Tibial artery (tissue), 4 donors: ENCODE measurements at regions not wholly inside any gene's neighbourhood (a gene's known extent, or its start where the extent isn't known, plus 50 kb on each side); places are given as distances from the start of the nearest gene placed in this dataset.
A peak's percentile ranks its signal among the peaks of the same experiment; 100 is the strongest.

ENCODE experiments used
- DNase-seq, 2 donors: peaks; one replicate each; pipeline ENCODE4 v3.0.0-alpha.2; 2019
- H3K27ac ChIP-seq, 2 donors: fragments of 200-600 bp; sonication (generic) in 1 of 2; 1 replicate in 1 of 2; 2 replicates in 1 of 2; pipeline ENCODE4 v1.5.1; 2018 to 2019; ENCODE audit warnings: mild to moderate bottlenecking in 1 of 2
- H3K27me3 ChIP-seq, 2 donors: fragments of 200-600 bp; sonication (generic) in 1 of 2; one replicate each; pipeline versions ENCODE4 v1.5.1 to v1.6.0; 2016 to 2019
- H3K36me3 ChIP-seq, 3 donors: fragments of 200-600 bp; sonication (generic) in 2 of 3; one replicate each; pipeline ENCODE4 v1.5.1; 2016 to 2019; ENCODE audit warnings: mild to moderate bottlenecking in 2 of 3
- H3K4me1 ChIP-seq, 4 donors: fragments of 200-600 bp; sonication (generic) in 2 of 4; 1 replicate in 3 of 4; 2 replicates in 1 of 4; pipeline ENCODE4 v1.5.1; 2016 to 2019
- H3K4me3 ChIP-seq, 2 donors: fragments of 200-600 bp; sonication (generic) in 1 of 2; 1 replicate in 1 of 2; 2 replicates in 1 of 2; pipeline ENCODE4 v1.5.1; 2018 to 2019; ENCODE audit warnings: mild to moderate bottlenecking in 2 of 2
- H3K9me3 ChIP-seq, 3 donors: fragments of 200-600 bp; sonication (generic) in 1 of 3; one replicate each; pipeline ENCODE4 v1.5.1; 2016 to 2019
- CTCF ChIP-seq, 2 experiments: fragments of 200-600 bp in 1 of 2; fragments of 450-650 bp in 1 of 2; IDR thresholded peaks; one replicate each; pipeline ENCODE4 v1.5.1; 2017 to 2019; ENCODE audit warnings: antibody characterized with exemption in 2 of 2, mild to moderate bottlenecking in 1 of 2, moderate library complexity in 1 of 2
- intact Hi-C: fragments of 100-400 bp; cut with DNase I; formaldehyde crosslinking; loops from one replicate; pipeline ENCODE4 v1.15.0; 2023; ENCODE audit warnings: low total_unique reads

GRCh38 chr12:4108803-4109345 is 164.7 kb upstream of the CCND2 start:
- intact Hi-C loops = loop anchor here (5.0 kb wide), 1 partner anchor 168 kb away; no protein-coding TSS in a partner anchor

GRCh38 chr12:4107911-4108697 is 165.5 kb upstream of the CCND2 start:
- H3K4me3 ChIP-seq = no peak overlapping the region

More at GRCh38 chr12:4108803-4109345, 164.7 kb upstream of the CCND2 start:
- no peak for TF ChIP-seq CTCF (IDR thresholded peaks at IDR 0.05)
- no peak for DNase-seq
- Histone ChIP-seq H3K4me3 (no peak overlapping the region), H3K4me1 (no peaks in the 10 kb centered on the region), H3K27ac (no peak overlapping the region), H3K27me3 (peaks cover 0 to 37% of the 10 kb centered on the region in 2 donors), H3K36me3 (no peaks in the 10 kb centered on the region), H3K9me3 (no peaks in the 10 kb centered on the region)

GRCh38 chr12:4107436-4107878 is 166.1 kb upstream of the CCND2 start:
- H3K27ac ChIP-seq = no peak overlapping the region
- peak; percentile 22 to 46 for TF ChIP-seq CTCF (IDR thresholded peaks at IDR 0.05)
- no peaks in the 10 kb centered on the region for H3K9me3 ChIP-seq
- no peaks in the 10 kb centered on the region for H3K4me1 ChIP-seq
- H3K4me3 ChIP-seq = no peak overlapping the region
- peak in 1 of 2 donors; percentile 48 for DNase-seq
- peaks cover 0 to 35% of the 10 kb centered on the region in 2 donors for H3K27me3 ChIP-seq
- H3K36me3 ChIP-seq = no peaks in the 10 kb centered on the region
- intact Hi-C loops = loop anchor here (5.0 kb wide), 1 partner anchor 170 kb away; no protein-coding TSS in a partner anchor

More at GRCh38 chr12:4107911-4108697, 165.5 kb upstream of the CCND2 start:
- no peak for TF ChIP-seq CTCF (IDR thresholded peaks at IDR 0.05)
- intact Hi-C loops = loop anchor here (5.0 kb wide), 1 partner anchor 169 kb away; no protein-coding TSS in a partner anchor
- no peaks in the 10 kb centered on the region for H3K4me1 ChIP-seq
- H3K36me3 ChIP-seq = no peaks in the 10 kb centered on the region
- peaks cover 0 to 33% of the 10 kb centered on the region in 2 donors for H3K27me3 ChIP-seq
- DNase-seq = no peak
- H3K9me3 ChIP-seq = no peaks in the 10 kb centered on the region
- H3K27ac ChIP-seq = no peak overlapping the region

- Histone ChIP-seq H3K36me3 (no peaks in the 10 kb centered on the region), H3K4me1 (no peaks in the 10 kb centered on the region), H3K27me3 (peaks cover 0 to 33% of the 10 kb centered on the region in 2 donors), H3K4me3 (no peak overlapping the region), H3K27ac (no peak overlapping the region), H3K9me3 (no peaks in the 10 kb centered on the region)
- TF ChIP-seq CTCF (IDR thresholded peaks at IDR 0.05) = no peak
- intact Hi-C loops = loop anchor here (5.0 kb wide), 1 partner anchor 171 kb away; no protein-coding TSS in a partner anchor
- no peak for DNase-seq
Measured at GRCh38 chr12:4106621-4107020, 166.9 kb upstream of the CCND2 start.

- intact Hi-C loops = loop anchor here (5.0 kb wide), 1 partner anchor 173 kb away; no protein-coding TSS in a partner anchor
- no peaks in the 10 kb centered on the region for H3K9me3 ChIP-seq
- no peak for DNase-seq
Measured at GRCh38 chr12:4104722-4105244, 168.8 kb upstream of the CCND2 start.

More at GRCh38 chr12:4104722-4105244, 168.8 kb upstream of the CCND2 start:
- H3K4me1 ChIP-seq = no peaks in the 10 kb centered on the region
- peaks cover 0 to 19% of the 10 kb centered on the region in 2 donors for H3K27me3 ChIP-seq
- no peaks in the 10 kb centered on the region for H3K36me3 ChIP-seq
- TF ChIP-seq CTCF (IDR thresholded peaks at IDR 0.05) = no peak
- H3K27ac ChIP-seq = no peak overlapping the region
- H3K4me3 ChIP-seq = no peak overlapping the region
